Neural cell (in vitro differentiated cells): ENCODE measurements at regions not wholly inside any gene's neighbourhood (a gene's known extent, or its start where the extent isn't known, plus 50 kb on each side); places are given as distances from the start of the nearest gene placed in this dataset.

ENCODE experiments used
- H2AFZ ChIP-seq: fragments of 200-600, 300-800 bp; sonication (generic), shearing (Covaris generic); 2 replicates; pipeline ENCODE4 v1.6.0; 2014; ENCODE audit warnings: low read depth, mild to moderate bottlenecking, antibody characterized with exemption, low read length, moderate library complexity
- H3F3A ChIP-seq: fragments of 200-600 bp; shearing (Covaris generic); 2 replicates; pipeline ENCODE4 v1.6.1; 2016; ENCODE audit warnings: mild to moderate bottlenecking, moderate library complexity, mixed read lengths, antibody characterized with exemption, low read length; ENCODE audit not compliant: insufficient read depth, poor library complexity, severe bottlenecking
- H3K27ac ChIP-seq: fragments of 200-600, 300-800 bp; sonication (generic), shearing (Covaris generic); 2 replicates; pipeline ENCODE4 v1.5.1; 2014; ENCODE audit warnings: mild to moderate bottlenecking, low read length, moderate library complexity
- H3K27me3 ChIP-seq: fragments of 300-800, 200-600 bp; sonication (generic), shearing (Covaris generic); 2 replicates; pipeline ENCODE4 v1.6.0; 2014; ENCODE audit warnings: mild to moderate bottlenecking, low read depth, low read length, moderate library complexity; ENCODE audit not compliant: insufficient read depth
- H3K36me3 ChIP-seq: fragments of 300-800, 200-600 bp; sonication (generic), shearing (Covaris generic); 2 replicates; pipeline ENCODE4 v1.5.1; 2014; ENCODE audit warnings: mild to moderate bottlenecking, antibody characterized with exemption, low read length, moderate library complexity; ENCODE audit not compliant: insufficient read depth
- H3K4me2 ChIP-seq: fragments of 300-800, 200-600 bp; sonication (generic), shearing (Covaris generic); 2 replicates; pipeline ENCODE4 v1.6.0; 2014; ENCODE audit warnings: mild to moderate bottlenecking, low read length
- H3K4me3 ChIP-seq: fragments of 300-800, 200-600 bp; sonication (generic), shearing (Covaris generic); 2 replicates; pipeline ENCODE4 v1.5.1; 2014; ENCODE audit warnings: mild to moderate bottlenecking, low read length, moderate library complexity
- H3K79me2 ChIP-seq: fragments of 200-600 bp; shearing (Covaris generic); replicated peaks from 2 replicates; pipeline ENCODE4 v1.6.0; 2014; ENCODE audit warnings: mild to moderate bottlenecking, low read length, moderate library complexity; ENCODE audit not compliant: insufficient read depth
- H3K9ac ChIP-seq: fragments of 300-800, 200-600 bp; sonication (generic), shearing (Covaris generic); 2 replicates; pipeline ENCODE4 v1.6.1; 2016; ENCODE audit warnings: mild to moderate bottlenecking, low read length, mixed read lengths
- H3K9me2 ChIP-seq: fragments of 200-600 bp; shearing (Covaris generic); 2 replicates; pipeline ENCODE4 v1.6.1; 2016; ENCODE audit warnings: mild to moderate bottlenecking, low read length, mixed read lengths; ENCODE audit not compliant: insufficient read depth
- H3K9me3 ChIP-seq: fragments of 200-600, 300-800 bp; sonication (generic), shearing (Covaris generic); 2 replicates; pipeline ENCODE4 v1.6.1; 2016; ENCODE audit warnings: mild to moderate bottlenecking, mixed run types, low read length, moderate library complexity, mixed read lengths
- H4K20me1 ChIP-seq: fragments of 200-600 bp; shearing (Covaris generic); 2 replicates; pipeline ENCODE4 v1.6.1; 2016; ENCODE audit warnings: mild to moderate bottlenecking, mixed run types; ENCODE audit not compliant: insufficient read depth
- EP300 ChIP-seq: fragments of 450-650 bp; conservative IDR thresholded peaks from 2 replicates; pipeline ENCODE4 v1.6.1; 2014; ENCODE audit warnings: antibody characterized with exemption, mild to moderate bottlenecking, moderate library complexity; ENCODE audit not compliant: poor library complexity, severe bottlenecking
- EZH2 ChIP-seq: fragments of 200-600, 300-800 bp; shearing (Covaris generic), sonication (generic); IDR thresholded peaks from 2 replicates; pipeline ENCODE4 v1.6.1; 2014; ENCODE audit warnings: antibody characterized with exemption, low read length, borderline replicate concordance, mild to moderate bottlenecking; ENCODE audit not compliant: insufficient read depth, poor library complexity, severe bottlenecking
- MXI1 ChIP-seq: fragments of 450-650 bp; conservative IDR thresholded peaks from 2 replicates; pipeline ENCODE4 v1.6.1; 2014; ENCODE audit warnings: antibody characterized with exemption, mild to moderate bottlenecking; ENCODE audit not compliant: poor library complexity, severe bottlenecking
- POLR2AphosphoS5 ChIP-seq: IDR thresholded peaks from 2 replicates; pipeline ENCODE4 v1.6.1; 2012
- RAD21 ChIP-seq: fragments of 450-650 bp; conservative IDR thresholded peaks from 2 replicates; pipeline ENCODE4 v1.6.1; 2014; ENCODE audit warnings: antibody characterized with exemption, mild to moderate bottlenecking, moderate library complexity
- SMC3 ChIP-seq: fragments of 450-650 bp; conservative IDR thresholded peaks from 2 replicates; pipeline ENCODE4 v1.6.1; 2014; ENCODE audit warnings: antibody characterized with exemption, mild to moderate bottlenecking, moderate library complexity; ENCODE audit not compliant: poor library complexity
- TAF1 ChIP-seq: IDR thresholded peaks from 2 replicates; pipeline ENCODE4 v1.6.1; 2012; ENCODE audit warnings: low read depth
- TF ChIP-seq, protein P1 (sequence below): fragments of 450-650 bp; IDR thresholded peaks from 2 replicates; pipeline ENCODE4 v1.5.1; 2014; ENCODE audit warnings: antibody characterized with exemption, mild to moderate bottlenecking, moderate library complexity; ENCODE audit not compliant: poor library complexity, severe bottlenecking
- TF ChIP-seq, protein P2 (sequence below): IDR thresholded peaks from 2 replicates; pipeline ENCODE4 v1.6.1; 2012; ENCODE audit warnings: borderline replicate concordance

DNA sequence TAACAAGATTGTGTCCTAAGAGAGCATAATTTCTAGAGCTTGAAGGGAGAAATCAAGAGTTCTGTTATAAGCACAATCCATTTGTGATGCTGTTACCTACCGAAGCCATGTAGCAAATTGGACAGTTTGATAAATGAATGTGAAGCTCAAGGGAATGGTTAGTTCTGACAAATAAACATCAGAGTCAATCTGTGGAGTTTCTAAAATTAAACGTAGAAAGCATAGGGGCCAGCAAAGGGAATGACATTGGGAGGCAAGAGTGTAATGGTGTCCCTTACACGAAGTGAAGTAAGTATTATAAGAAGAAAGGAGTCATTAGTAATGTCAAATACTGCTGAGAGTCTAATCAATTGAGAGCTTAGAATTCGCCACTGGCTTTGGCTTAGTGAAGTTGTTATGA is 200.2 kb upstream of the SLITRK1 start:
- H3K36me3 ChIP-seq, result no peaks in the 10 kb centered on the region
- H3K4me2 ChIP-seq, result no peak overlapping the region
- no peaks in the 10 kb centered on the region for H3K9me3 ChIP-seq
- no peaks in the 10 kb centered on the region for H3K79me2 ChIP-seq
- H3K9me2 ChIP-seq, result no peaks in the 10 kb centered on the region
- TF ChIP-seq EZH2 (no peak), SMC3 (no peak), MXI1 (no peak), POLR2AphosphoS5 (no peak), TAF1 (no peak), EP300 (no peak), RAD21 (no peak)
- TF ChIP-seq, protein P1, sequence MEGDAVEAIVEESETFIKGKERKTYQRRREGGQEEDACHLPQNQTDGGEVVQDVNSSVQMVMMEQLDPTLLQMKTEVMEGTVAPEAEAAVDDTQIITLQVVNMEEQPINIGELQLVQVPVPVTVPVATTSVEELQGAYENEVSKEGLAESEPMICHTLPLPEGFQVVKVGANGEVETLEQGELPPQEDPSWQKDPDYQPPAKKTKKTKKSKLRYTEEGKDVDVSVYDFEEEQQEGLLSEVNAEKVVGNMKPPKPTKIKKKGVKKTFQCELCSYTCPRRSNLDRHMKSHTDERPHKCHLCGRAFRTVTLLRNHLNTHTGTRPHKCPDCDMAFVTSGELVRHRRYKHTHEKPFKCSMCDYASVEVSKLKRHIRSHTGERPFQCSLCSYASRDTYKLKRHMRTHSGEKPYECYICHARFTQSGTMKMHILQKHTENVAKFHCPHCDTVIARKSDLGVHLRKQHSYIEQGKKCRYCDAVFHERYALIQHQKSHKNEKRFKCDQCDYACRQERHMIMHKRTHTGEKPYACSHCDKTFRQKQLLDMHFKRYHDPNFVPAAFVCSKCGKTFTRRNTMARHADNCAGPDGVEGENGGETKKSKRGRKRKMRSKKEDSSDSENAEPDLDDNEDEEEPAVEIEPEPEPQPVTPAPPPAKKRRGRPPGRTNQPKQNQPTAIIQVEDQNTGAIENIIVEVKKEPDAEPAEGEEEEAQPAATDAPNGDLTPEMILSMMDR, result no peak
- TF ChIP-seq, protein P2, sequence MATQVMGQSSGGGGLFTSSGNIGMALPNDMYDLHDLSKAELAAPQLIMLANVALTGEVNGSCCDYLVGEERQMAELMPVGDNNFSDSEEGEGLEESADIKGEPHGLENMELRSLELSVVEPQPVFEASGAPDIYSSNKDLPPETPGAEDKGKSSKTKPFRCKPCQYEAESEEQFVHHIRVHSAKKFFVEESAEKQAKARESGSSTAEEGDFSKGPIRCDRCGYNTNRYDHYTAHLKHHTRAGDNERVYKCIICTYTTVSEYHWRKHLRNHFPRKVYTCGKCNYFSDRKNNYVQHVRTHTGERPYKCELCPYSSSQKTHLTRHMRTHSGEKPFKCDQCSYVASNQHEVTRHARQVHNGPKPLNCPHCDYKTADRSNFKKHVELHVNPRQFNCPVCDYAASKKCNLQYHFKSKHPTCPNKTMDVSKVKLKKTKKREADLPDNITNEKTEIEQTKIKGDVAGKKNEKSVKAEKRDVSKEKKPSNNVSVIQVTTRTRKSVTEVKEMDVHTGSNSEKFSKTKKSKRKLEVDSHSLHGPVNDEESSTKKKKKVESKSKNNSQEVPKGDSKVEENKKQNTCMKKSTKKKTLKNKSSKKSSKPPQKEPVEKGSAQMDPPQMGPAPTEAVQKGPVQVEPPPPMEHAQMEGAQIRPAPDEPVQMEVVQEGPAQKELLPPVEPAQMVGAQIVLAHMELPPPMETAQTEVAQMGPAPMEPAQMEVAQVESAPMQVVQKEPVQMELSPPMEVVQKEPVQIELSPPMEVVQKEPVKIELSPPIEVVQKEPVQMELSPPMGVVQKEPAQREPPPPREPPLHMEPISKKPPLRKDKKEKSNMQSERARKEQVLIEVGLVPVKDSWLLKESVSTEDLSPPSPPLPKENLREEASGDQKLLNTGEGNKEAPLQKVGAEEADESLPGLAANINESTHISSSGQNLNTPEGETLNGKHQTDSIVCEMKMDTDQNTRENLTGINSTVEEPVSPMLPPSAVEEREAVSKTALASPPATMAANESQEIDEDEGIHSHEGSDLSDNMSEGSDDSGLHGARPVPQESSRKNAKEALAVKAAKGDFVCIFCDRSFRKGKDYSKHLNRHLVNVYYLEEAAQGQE, result no peak
- no peak overlapping the region for H3K4me3 ChIP-seq
- no peaks in the 10 kb centered on the region for H3K27me3 ChIP-seq
- no peaks in the 10 kb centered on the region for H4K20me1 ChIP-seq
- H3K9ac ChIP-seq, result no peak overlapping the region
- no peaks in the 10 kb centered on the region for H3F3A ChIP-seq
- H2AFZ ChIP-seq, result no peak overlapping the region
- H3K27ac ChIP-seq, result no peak overlapping the region

DNA sequence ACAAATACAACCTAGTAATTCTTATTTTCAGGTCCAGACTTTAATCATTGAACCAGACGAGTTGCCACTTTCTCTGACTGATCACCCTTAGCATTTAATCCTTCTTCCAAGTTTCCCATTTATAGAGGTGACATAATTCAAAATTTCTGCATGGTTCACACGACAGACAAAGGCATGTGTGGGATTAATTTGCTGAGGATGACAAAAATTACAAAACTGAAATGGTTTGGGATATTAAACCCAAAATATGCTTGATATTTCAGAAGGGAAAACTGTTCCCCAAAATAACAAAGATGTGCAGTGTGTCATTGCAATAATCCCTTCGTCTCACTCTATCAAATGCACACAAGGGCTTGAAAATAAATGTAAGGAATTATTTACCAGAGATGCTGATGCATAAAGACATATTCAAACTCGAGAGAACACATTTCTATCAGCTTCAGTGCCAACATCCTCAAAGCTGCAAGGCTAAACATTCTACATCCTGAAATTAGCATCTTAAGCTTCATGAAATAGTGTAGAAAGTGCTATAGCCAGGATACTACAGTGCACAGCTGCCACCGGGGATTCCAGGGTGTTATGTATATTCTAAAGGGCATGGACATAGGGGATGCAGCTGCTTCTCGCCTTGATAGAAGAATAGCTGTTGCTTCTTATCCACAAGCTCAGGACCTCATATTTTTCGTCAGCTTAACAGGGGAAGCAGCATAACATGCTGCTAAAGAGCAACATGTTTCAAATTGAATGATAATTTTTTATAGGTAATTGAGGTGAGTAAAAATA is 198.7 kb upstream of the SLITRK1 start:
- Histone ChIP-seq H3F3A (no peaks in the 10 kb centered on the region), H3K9me2 (no peaks in the 10 kb centered on the region), H3K79me2 (no peaks in the 10 kb centered on the region), H3K9me3 (no peaks in the 10 kb centered on the region), H2AFZ (no peak overlapping the region), H3K36me3 (no peaks in the 10 kb centered on the region), H4K20me1 (no peaks in the 10 kb centered on the region), H3K4me2 (no peak overlapping the region), H3K27me3 (no peaks in the 10 kb centered on the region), H3K9ac (no peak overlapping the region), H3K4me3 (no peak overlapping the region), H3K27ac (no peak overlapping the region)
- TF ChIP-seq EP300 (no peak), EZH2 (no peak), POLR2AphosphoS5 (no peak), SMC3 (no peak), MXI1 (no peak), TAF1 (no peak), RAD21 (no peak)
- TF ChIP-seq, protein P2, result no peak
- TF ChIP-seq, protein P1, result no peak
